GM10266 (cell line): ENCODE measurements at regions not wholly inside any gene's neighbourhood (a gene's known extent, or its start where the extent isn't known, plus 50 kb on each side); places are given as distances from the start of the nearest gene placed in this dataset.

Experiments
- DNase-seq: peaks from one replicate; pipeline ENCODE4 v3.0.0; 2012; ENCODE audit errors: extremely low spot score
- TF ChIP-seq, protein P1 (sequence below): IDR thresholded peaks from 2 replicates; pipeline ENCODE4 v1.5.1; 2012; ENCODE audit warnings: mild to moderate bottlenecking, low read depth; ENCODE audit not compliant: control insufficient read depth, insufficient read depth; ENCODE audit errors: missing control alignments

GRCh38 chr19:29013988-29014387 is 199.0 kb downstream of the UQCRFS1 start:
- DNase-seq = no peak
- TF ChIP-seq, protein P1, sequence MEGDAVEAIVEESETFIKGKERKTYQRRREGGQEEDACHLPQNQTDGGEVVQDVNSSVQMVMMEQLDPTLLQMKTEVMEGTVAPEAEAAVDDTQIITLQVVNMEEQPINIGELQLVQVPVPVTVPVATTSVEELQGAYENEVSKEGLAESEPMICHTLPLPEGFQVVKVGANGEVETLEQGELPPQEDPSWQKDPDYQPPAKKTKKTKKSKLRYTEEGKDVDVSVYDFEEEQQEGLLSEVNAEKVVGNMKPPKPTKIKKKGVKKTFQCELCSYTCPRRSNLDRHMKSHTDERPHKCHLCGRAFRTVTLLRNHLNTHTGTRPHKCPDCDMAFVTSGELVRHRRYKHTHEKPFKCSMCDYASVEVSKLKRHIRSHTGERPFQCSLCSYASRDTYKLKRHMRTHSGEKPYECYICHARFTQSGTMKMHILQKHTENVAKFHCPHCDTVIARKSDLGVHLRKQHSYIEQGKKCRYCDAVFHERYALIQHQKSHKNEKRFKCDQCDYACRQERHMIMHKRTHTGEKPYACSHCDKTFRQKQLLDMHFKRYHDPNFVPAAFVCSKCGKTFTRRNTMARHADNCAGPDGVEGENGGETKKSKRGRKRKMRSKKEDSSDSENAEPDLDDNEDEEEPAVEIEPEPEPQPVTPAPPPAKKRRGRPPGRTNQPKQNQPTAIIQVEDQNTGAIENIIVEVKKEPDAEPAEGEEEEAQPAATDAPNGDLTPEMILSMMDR = no peak

DNA sequence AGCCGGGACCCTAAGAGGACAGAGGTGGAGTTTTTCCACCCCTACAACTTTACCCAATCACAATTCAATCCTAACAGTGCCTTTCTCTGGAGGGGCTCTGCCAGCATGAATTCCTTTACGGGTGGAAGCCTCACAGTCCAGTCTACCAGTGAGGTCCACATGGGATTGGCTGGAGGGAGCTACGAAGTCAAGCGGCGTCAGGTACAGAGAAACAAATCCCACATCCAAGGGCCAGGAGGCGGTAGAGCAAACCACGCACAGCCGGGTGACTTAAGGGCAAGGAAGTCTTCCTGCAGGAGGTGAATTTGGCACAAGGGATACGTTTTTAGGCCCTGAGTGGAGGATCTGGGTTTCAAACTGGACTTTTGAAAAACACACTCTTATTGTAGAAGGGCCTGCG is 199.6 kb downstream of the UQCRFS1 start:
- no peak for DNase-seq
- TF ChIP-seq, protein P1 = no peak

DNA sequence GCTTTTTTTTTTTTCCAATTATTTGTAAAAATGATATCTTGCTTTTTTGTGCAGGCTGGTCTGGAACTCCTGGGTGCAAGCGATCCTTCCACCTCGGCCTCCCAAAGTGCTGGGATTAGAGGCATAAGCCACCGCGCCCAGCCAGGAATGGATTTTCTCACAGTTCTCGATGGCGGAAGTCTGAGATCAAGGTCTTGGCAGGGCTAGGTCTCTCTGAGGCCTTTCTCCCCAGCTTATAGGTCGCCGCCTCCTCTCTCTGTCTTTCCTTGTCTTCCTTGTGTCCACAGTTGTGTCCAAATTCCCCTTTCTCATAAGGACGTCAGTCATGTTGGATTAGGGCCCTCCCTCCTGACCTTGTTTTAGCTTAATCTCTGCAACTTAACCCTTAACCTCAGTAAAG is 200.5 kb downstream of the UQCRFS1 start:
- DNase-seq = no peak
- TF ChIP-seq, protein P1 = no peak

DNA sequence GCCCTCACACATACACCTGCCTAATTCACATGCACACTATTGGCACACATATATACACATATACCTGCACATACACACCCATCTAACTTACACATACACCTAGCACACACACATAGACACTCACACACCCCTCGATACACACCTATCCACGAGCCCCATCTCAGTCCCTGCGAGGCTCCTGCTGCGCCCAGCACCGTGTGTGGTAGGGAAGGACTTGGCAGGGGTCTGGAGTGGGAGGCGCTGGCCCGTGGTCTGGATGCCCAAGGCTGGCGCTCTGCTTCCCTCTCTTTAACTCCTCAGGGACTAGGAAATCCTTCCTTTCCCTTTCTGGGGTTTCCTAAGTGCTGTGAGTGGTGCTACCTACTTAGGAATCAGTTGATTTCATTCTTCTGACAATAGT is 202.7 kb downstream of the UQCRFS1 start:
- TF ChIP-seq, protein P1 = no peak
- no peak for DNase-seq

DNA sequence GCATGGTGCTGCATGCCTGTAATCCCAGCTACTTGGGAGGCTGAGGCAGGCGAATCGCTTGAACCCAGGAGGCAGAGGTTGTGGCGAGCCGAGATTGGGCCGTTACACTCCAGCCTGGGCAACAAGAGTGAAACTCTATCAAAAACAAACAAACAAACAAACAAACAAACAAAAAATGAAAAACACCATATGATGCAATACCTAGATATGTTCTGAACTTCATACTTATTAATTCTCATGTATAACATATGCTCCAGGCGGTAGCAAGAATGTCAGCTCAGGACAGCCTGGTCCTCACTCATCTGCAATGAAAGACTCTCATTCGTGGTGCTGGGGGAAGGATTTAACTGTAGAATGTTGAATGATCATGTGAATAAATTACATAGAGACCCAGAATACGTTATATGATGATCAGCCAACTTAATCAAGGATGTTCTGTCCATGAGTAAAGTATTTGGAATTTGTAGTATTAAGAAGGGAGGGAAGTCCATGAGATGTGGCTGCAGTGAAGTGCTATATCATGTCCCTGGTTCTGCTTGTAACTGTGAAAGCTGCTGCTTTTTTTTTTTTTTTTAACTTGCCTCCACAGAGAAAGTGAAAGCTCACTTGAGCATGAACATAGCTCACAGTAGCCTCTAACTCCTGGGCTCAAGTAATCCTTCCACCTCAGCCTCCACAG is 206.8 kb downstream of the UQCRFS1 start:
- no peak for DNase-seq
- TF ChIP-seq, protein P1 = no peak

DNA sequence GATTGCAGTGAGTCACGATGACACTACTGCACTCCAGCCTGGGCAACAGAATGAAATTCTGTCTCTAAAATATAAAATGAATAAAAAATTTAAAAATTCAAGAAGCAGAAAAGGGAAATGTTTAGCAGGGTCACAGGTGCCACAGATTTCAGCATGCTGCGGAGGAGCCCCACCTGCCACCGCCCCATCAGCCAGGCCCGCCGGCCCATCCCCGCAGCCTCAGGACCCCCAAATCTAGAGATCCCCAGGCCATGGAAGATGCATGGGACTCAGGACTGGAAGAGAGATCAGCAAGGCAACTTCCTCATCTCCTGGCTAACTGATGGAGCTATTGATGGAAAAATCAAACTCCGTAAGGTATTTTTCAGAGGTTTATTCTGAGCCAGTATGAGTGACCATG is 208.2 kb downstream of the UQCRFS1 start:
- TF ChIP-seq, protein P1 = no peak
- no peak for DNase-seq

DNA sequence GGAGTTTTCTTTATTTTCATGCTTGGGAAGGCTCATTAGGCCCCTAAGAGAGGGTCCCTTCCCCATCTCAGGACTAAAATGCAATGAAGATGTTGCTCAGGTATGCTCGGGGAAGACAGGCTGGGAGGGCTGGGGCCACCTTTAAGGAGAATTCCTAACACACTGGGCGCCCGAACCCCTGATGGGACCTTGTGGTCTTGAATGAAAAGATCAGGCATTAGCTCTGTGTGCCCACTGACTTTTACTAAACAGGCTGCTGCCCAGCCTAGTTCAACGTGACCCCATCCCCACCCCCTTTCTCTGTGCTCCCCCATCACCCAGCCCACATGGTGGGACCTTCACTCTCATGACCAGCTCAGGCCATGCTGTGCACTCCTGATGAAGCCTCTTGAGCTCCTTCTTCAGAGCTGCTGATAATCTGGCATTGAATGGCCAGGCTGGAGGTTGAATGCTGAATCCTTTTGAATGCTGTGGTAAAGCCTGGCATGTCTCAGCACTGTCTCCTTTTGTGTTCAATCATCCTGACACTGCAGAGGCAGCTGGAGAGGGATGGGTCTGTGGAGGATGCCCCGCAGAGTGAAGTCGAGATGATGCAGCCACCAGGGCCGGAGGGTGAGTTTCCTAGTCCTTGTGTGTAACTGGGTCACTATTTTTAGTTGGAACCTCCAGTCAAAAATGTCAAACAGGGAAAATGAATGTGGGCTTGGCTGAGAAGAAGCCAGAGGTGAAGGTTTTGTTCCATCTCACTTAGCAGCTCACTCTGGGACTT is 209.1 kb downstream of the UQCRFS1 start:
- DNase-seq = no peak
- TF ChIP-seq, protein P1 = no peak
